GM23338 (cell line): ENCODE measurements at regions not wholly inside any gene's neighbourhood (a gene's known extent, or its start where the extent isn't known, plus 50 kb on each side); places are given as distances from the start of the nearest gene placed in this dataset.

Experiments
- ATAC-seq: fragments of 200-7000 bp; cut with Tn5 transposase; 3 replicates; pipeline ENCODE4 v1.9.1; 2020
- DNase-seq: peaks from one replicate; pipeline ENCODE4 v3.0.0-alpha.2; 2015; ENCODE audit warnings: low spot score
- H2AFZ ChIP-seq: fragments of 200-600 bp; sonication (generic); 2 replicates; pipeline ENCODE4 v1.8.0; 2016; ENCODE audit warnings: antibody characterized with exemption, mild to moderate bottlenecking, moderate library complexity
- H3F3A ChIP-seq: fragments of 200-600 bp; sonication (generic); replicated peaks from 2 replicates; pipeline ENCODE4 v1.8.0; 2017; ENCODE audit warnings: antibody characterized with exemption, mixed run types, low read depth
- H3K27ac ChIP-seq: fragments of 200-600 bp; sonication (generic); 2 replicates; pipeline ENCODE4 v1.6.1; 2016; ENCODE audit warnings: low read depth
- H3K27me3 ChIP-seq: fragments of 200-600 bp; sonication (generic); 2 replicates; pipeline ENCODE4 v1.8.0; 2016; ENCODE audit warnings: mild to moderate bottlenecking, mixed run types, moderate library complexity; ENCODE audit not compliant: insufficient read depth
- H3K36me3 ChIP-seq: fragments of 200-600 bp; sonication (generic); 2 replicates; pipeline ENCODE4 v1.8.0; 2016; ENCODE audit warnings: mild to moderate bottlenecking; ENCODE audit not compliant: insufficient read depth
- H3K4me1 ChIP-seq: fragments of 200-600 bp; sonication (generic); 2 replicates; pipeline ENCODE4 v1.8.0; 2016; ENCODE audit warnings: mild to moderate bottlenecking, moderate library complexity; ENCODE audit not compliant: insufficient read depth
- H3K4me2 ChIP-seq: fragments of 200-600 bp; sonication (generic); 2 replicates; pipeline ENCODE4 v1.7.1; 2017; ENCODE audit warnings: mixed run types
- H3K4me3 ChIP-seq: fragments of 200-600 bp; sonication (generic); 2 replicates; pipeline ENCODE4 v1.6.1; 2016; ENCODE audit warnings: mixed run types
- H3K79me2 ChIP-seq: fragments of 200-600 bp; sonication (generic); replicated peaks from 2 replicates; pipeline ENCODE4 v1.8.0; 2017; ENCODE audit warnings: mild to moderate bottlenecking; ENCODE audit not compliant: insufficient read depth
- H3K9me2 ChIP-seq: fragments of 200-600 bp; sonication (generic); 2 replicates; pipeline ENCODE4 v1.8.0; 2017; ENCODE audit not compliant: insufficient read depth
- H4K20me1 ChIP-seq: fragments of 200-600 bp; sonication (generic); replicated peaks from 2 replicates; pipeline ENCODE4 v1.8.0; 2017; ENCODE audit warnings: mild to moderate bottlenecking; ENCODE audit not compliant: insufficient read depth
- H3K27ac Mint-ChIP-seq: 2 replicates; pipeline ENCODE4 v1.8.0; 2020; ENCODE audit warnings: inconsistent platforms, mild to moderate bottlenecking, moderate library complexity, mixed read lengths
- H3K27me3 Mint-ChIP-seq: 3 replicates; pipeline ENCODE4 v1.8.0; 2022; ENCODE audit warnings: low read depth, mild to moderate bottlenecking, moderate library complexity, mixed read lengths, inconsistent platforms; ENCODE audit not compliant: insufficient read depth, poor library complexity
- H3K36me3 Mint-ChIP-seq: 3 replicates; pipeline ENCODE4 v1.8.0; 2021; ENCODE audit warnings: low read depth, mild to moderate bottlenecking, inconsistent platforms, moderate library complexity, mixed read lengths
- H3K4me1 Mint-ChIP-seq: 3 replicates; pipeline ENCODE4 v1.8.0; 2020; ENCODE audit warnings: mild to moderate bottlenecking, inconsistent platforms, mixed read lengths
- H3K4me3 Mint-ChIP-seq: 3 replicates; pipeline ENCODE4 v1.8.0; 2021; ENCODE audit warnings: moderate library complexity, mild to moderate bottlenecking, inconsistent platforms, mixed read lengths
- H3K9me3 Mint-ChIP-seq: 3 replicates; pipeline ENCODE4 v1.8.0; 2020; ENCODE audit warnings: moderate library complexity, mild to moderate bottlenecking, inconsistent platforms, mixed read lengths
- CREB1 ChIP-seq: fragments of 250-450 bp; sonication (Bioruptor Pico); IDR thresholded peaks from 2 replicates; pipeline ENCODE4 v1.5.0; 2020; ENCODE audit warnings: low read depth, mild to moderate bottlenecking, moderate library complexity
- CTCF ChIP-seq, 2 experiments: fragments of 200-600 bp in 1 of 2; sonication (generic) in 1 of 2; conservative IDR thresholded peaks; 2 replicates each; pipeline versions ENCODE4 v1.5.1 to v1.6.1; 2016 to 2017; ENCODE audit warnings: antibody characterized with exemption in 2 of 2, low read depth in 2 of 2, mild to moderate bottlenecking in 2 of 2, moderate library complexity in 1 of 2
- ETS1 ChIP-seq: IDR thresholded peaks from 2 replicates; pipeline ENCODE4 v1.6.1; 2016; ENCODE audit warnings: antibody characterized with exemption
- EZH2 ChIP-seq: fragments of 200-600 bp; sonication (generic); IDR thresholded peaks from one replicate; pipeline ENCODE4 v1.8.0; 2017; ENCODE audit warnings: antibody characterized with exemption, mild to moderate bottlenecking, low read depth; ENCODE audit not compliant: unreplicated experiment
- EZH2phosphoT487 ChIP-seq: fragments of 200-600 bp; sonication (generic); IDR thresholded peaks from one replicate; pipeline ENCODE4 v1.8.1; 2018; ENCODE audit warnings: antibody characterized with exemption; ENCODE audit not compliant: unreplicated experiment
- JUNB ChIP-seq: IDR thresholded peaks from one replicate; pipeline ENCODE4 v1.6.1; 2016; ENCODE audit warnings: antibody characterized with exemption; ENCODE audit not compliant: unreplicated experiment
- NANOG ChIP-seq: IDR thresholded peaks from 2 replicates; pipeline ENCODE4 v1.6.1; 2016; ENCODE audit warnings: antibody characterized with exemption, borderline replicate concordance
- POLR2AphosphoS5 ChIP-seq: IDR thresholded peaks from 2 replicates; pipeline ENCODE4 v1.6.1; 2016; ENCODE audit warnings: antibody characterized with exemption, low read depth
- REST ChIP-seq: IDR thresholded peaks from one replicate; pipeline ENCODE4 v1.6.1; 2018; ENCODE audit warnings: antibody characterized with exemption; ENCODE audit not compliant: unreplicated experiment
- STAT1 ChIP-seq: IDR thresholded peaks from one replicate; pipeline ENCODE4 v1.6.1; 2016; ENCODE audit warnings: antibody characterized with exemption; ENCODE audit not compliant: unreplicated experiment
- ZNF114 ChIP-seq: fragments of 250-450 bp; sonication (Bioruptor Pico); IDR thresholded peaks from 2 replicates; pipeline ENCODE4 v1.5.0; 2020; ENCODE audit warnings: mild to moderate bottlenecking, moderate library complexity
- ZNF331 ChIP-seq: fragments of 250-450 bp; sonication (Bioruptor Pico); IDR thresholded peaks from 2 replicates; pipeline ENCODE4 v1.5.0; 2020; ENCODE audit warnings: low read depth, mild to moderate bottlenecking, moderate library complexity
- ZNF462 ChIP-seq: fragments of 250-450 bp; sonication (Bioruptor Pico); IDR thresholded peaks from 2 replicates; pipeline ENCODE4 v1.5.0; 2020; ENCODE audit warnings: mild to moderate bottlenecking, moderate library complexity

- no peaks in the 10 kb centered on the region for H3K36me3 ChIP-seq
- no peaks in the 10 kb centered on the region for H3K4me1 ChIP-seq
- no peaks in the 10 kb centered on the region for H3K9me2 ChIP-seq
- H3K27ac ChIP-seq = no peak overlapping the region
- H3K4me2 ChIP-seq = no peak overlapping the region
- H4K20me1 ChIP-seq = no peaks in the 10 kb centered on the region
- no peaks in the 10 kb centered on the region for H3F3A ChIP-seq
- TF ChIP-seq ZNF114 (CRISPR knock-in tag) (no peak), EZH2 (no peak), JUNB (no peak), ZNF331 (CRISPR knock-in tag) (no peak), CTCF (conservative IDR thresholded peaks at IDR 0.05; ENCODE audit: low read depth in 2 of 2) (no peak), ZNF462 (CRISPR knock-in tag) (no peak), REST (no peak), STAT1 (no peak), EZH2phosphoT487 (no peak), ETS1 (no peak), NANOG (no peak), CREB1 (CRISPR knock-in tag) (no peak), POLR2AphosphoS5 (no peak)
- Mint-ChIP-seq H3K4me1 (peaks cover 6% of the 10 kb centered on the region; the same call in 2 of the 3 replicates), H3K27me3 (no peaks in the 10 kb centered on the region), H3K9me3 (no peaks in the 10 kb centered on the region), H3K27ac (no peak overlapping the region), H3K36me3 (no peaks in the 10 kb centered on the region), H3K4me3 (no peak overlapping the region)
- H3K4me3 ChIP-seq = no peak overlapping the region
- ATAC-seq (no peak), DNase-seq (no peak)
- no peaks in the 10 kb centered on the region for H3K79me2 ChIP-seq
- no peaks in the 10 kb centered on the region for H3K27me3 ChIP-seq
- H2AFZ ChIP-seq = no peak overlapping the region
Observed at GRCh38 chrX:128818690-128819089, 704.6 kb downstream of the SMARCA1 start.
